CD4-positive, alpha-beta T cell treated with Interferon alpha-2 for 1 hour (primary cell): ENCODE measurements at regions not wholly inside any gene's neighbourhood (a gene's known extent, or its start where the extent isn't known, plus 50 kb on each side); places are given as distances from the start of the nearest gene placed in this dataset.

Source experiments
- DNase-seq, 2 donors: peaks; one replicate each; pipeline ENCODE4 v3.0.0-alpha.2; 2020 to 2022

- DNase-seq: no peak
These were observed 306.6 kb upstream of the SOX5 start for GRCh38 chr12:24255920-24256665.

DNA sequence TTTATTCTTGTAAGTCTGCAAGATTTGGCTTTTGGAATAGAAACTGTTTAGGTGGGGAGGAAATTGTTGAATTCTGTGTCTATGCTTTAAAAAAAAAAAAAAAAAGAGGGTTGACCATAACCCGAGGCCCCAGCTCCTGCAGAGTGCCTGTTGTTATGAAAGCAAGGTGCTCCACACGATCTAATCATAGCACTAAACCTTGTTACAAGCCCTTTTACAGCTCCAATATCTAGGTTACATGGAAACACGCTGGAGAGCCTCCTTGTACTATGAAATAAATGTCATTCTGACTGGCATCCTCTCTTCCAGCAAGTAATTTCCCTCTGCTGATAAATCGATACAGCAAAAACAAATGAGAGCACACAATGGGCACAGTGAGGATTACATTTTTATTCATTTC is 303.1 kb upstream of the SOX5 start:
- DNase-seq: no peak

- DNase-seq: no peak
These were observed 297.5 kb upstream of the SOX5 start for GRCh38 chr12:24246934-24247333.

DNA sequence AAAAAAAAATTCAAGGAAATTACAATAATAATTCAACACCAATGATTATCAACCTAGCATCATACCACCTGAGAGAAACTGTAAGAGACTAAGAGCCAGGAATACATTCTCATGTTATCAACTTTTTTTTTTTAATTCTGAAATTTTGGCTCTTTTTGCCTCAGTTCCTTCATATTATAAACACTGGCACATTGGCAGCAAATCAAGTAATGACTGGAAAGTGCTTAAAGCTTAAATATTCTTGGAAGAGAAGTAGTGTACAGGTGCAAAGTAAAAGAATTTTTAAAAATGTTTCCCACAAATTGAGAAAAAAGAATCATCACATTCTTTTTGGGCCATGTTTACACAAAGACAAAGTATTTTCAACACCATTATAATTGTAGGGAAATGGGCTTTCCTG is 296.9 kb upstream of the SOX5 start:
- no peak for DNase-seq

GRCh38 chr12:24244801-24245200 is 295.3 kb upstream of the SOX5 start:
- DNase-seq: no peak

GRCh38 chr12:24244231-24244630 is 294.8 kb upstream of the SOX5 start:
- no peak for DNase-seq

DNA sequence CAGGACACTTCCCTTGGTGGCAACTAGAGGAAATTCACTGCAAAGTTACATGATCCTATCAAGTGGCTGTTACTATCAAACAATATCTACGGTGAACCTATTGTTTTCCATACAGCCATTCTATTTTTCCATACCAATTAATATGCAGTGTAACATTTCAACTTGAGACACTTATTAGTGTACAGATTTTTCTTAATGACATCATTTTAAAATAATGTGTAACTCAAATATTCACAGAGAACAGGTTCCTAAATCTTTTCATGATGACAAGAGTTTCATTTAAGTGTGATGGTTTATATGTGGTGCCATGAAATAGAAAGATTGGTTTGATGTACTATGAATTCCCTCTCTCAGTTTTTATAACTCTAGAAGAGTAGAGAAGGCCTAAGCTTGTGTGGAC is 291.2 kb upstream of the SOX5 start:
- DNase-seq: no peak

DNA sequence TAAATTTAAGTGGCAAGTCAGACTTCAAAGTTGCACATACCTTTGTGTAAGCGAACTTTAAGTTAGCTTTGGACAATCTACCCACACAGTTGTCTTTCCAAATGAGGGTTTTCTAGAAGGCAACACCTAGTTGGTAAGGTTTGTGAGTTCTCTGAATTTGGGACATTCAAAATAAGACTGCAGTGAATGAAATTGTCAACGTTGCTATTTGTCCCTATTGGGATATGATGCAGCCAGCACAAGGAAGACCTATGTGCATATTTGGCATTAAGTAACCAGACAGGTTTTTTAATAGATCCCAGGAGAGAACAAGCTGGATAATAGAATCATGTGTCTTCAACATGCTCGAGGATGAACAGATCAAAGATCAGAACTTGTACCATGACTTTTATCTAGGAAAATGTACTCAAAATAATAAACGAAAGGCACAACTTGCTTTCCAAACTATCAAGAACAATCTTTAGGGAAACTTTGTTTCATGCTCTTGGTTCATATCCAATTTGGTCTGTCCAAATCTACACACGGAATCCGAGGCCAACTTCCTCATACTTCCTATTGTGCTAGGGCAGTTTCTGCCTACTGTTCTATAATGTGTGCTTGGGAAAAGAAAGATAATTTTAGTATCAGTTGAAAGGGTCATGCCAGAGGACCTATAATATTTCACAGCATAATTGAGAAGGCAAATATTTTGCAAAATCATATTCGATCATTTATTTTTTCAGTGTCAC is 284.2 kb upstream of the SOX5 start:
- DNase-seq: no peak

DNA sequence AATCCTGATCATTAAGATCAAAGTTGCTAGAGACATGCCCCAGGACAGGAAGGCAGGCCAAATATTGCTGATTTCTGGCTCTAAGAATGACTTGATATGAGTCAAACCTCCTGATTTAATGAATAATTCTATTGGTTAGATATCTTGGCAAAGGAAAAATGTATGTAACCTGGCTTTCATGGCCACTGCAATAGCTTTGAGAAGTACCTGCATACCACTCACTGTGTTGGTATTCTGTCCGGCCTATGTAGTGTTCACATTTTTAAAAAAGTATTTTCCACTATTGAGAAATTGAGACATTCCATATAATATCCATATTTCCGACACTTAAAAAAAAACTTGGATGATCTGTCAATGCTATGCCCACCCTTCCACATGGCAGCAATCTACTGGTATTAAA is 283.1 kb upstream of the SOX5 start:
- DNase-seq: no peak

GRCh38 chr12:24231298-24231697 is 281.8 kb upstream of the SOX5 start:
- DNase-seq: no peak

- DNase-seq: no peak
These were observed 280.7 kb upstream of the SOX5 start for GRCh38 chr12:24230061-24230701.

GRCh38 chr12:24229031-24229700 is 279.7 kb upstream of the SOX5 start:
- DNase-seq: no peak

- no peak for DNase-seq
These were observed 278.9 kb upstream of the SOX5 start for GRCh38 chr12:24228371-24228770.

GRCh38 chr12:24227551-24227950 is 278.1 kb upstream of the SOX5 start:
- DNase-seq: no peak

DNA sequence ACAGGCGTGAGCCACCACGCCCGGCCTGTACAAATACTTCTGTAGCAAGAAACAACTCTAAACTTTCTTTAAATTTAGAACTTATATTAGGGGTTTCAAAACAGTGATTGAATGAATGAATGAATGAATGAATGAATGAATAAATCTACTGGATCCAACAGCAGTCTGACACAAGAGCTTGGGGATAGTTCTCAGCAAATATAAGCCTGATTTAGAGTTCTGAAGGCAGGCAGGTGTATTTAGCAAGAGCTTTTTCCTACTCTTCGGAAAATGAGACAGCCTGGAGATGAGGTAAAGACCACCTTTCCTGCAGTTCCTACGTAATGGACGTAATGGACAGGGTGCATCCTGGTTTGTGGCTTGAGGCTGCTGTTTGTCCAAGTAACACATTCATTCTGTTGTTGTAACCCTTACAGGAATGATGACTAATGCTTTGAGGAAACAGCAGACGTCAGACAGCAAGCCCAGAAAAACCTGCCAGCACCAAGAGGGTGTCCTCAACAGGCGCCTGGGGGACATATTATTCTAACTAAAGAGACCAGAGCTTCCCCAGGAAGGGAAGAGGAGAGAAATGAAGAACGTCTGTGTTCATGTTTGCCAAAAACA is 277.4 kb upstream of the SOX5 start:
- DNase-seq: peak in 1 of 2 donors; percentile 1

- DNase-seq: no peak
These were observed 274.9 kb upstream of the SOX5 start for GRCh38 chr12:24224401-24224800.

DNA sequence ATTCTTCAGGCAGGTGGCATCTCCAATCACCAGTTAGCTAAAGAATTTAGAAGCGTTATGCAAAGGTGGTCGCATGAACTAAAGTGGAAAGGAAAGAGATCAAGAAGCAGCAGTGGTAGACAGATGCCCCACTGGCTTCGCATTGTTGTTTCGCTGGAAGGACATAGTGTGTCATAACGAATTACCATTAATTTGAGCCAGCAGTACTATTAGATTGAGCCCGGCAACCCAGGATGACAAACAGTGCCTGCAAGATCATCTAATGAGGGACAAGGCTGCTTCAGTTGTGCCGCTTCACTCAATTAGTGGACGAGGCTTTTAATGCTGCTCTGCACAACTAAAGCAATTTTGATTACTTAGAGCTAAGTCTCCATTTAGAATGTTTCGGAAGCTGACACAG is 274.5 kb upstream of the SOX5 start:
- no peak for DNase-seq

- no peak for DNase-seq
These were observed 273.5 kb upstream of the SOX5 start for GRCh38 chr12:24222968-24223367.

- no peak for DNase-seq
These were observed 263.0 kb upstream of the SOX5 start for GRCh38 chr12:24212496-24212895.

DNA sequence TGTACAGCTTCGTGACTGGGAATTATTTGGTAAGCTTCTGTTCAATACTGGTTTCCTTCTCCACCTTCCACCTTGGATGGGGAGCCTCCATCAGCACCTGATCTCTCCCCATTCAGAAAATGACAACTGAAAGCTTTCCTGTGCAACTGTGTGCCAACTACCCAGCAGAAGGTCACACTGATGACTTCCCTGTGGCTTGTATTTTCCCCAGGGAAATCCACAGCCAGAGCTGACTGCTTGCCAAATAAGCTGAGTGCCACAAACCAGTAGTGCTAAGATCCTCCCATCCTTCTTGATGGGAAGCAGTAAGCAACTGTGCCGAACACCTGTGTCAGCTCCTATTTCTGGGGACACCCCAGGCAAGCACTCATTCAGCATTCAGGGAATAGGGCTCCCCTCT is 257.2 kb upstream of the SOX5 start:
- DNase-seq: no peak

DNA sequence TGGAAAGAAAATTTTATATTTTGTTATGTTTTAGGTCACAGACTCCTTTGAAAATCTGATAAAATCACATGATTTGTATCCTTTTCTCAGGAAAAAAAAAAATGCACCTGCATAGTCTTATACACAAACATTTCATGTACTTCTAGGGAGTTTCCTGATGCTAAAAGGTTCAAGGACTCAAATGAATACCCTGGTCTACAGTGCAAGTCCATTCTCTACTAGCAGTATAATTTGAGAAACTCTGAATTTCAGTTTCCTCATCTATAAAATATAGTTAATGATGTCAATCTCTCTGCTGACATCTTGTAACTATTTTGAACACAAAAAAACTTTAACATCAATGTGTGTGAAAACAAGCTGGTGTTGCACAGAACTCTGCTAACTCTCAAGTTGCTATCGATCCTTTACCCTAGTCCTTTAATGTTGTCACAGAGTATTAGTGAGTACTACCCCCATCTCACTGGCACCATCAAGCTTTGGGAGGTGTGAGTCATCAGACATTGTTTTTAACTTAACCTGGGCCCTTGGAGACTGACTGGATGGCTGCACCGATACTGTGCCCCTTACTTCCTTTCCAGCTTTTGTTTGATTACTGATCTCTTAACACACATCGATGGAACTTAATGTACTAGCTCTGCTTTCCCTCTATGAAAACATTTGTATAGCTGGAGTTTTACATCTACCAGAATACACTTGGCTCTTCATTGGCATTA is 251.9 kb upstream of the SOX5 start:
- no peak for DNase-seq

DNA sequence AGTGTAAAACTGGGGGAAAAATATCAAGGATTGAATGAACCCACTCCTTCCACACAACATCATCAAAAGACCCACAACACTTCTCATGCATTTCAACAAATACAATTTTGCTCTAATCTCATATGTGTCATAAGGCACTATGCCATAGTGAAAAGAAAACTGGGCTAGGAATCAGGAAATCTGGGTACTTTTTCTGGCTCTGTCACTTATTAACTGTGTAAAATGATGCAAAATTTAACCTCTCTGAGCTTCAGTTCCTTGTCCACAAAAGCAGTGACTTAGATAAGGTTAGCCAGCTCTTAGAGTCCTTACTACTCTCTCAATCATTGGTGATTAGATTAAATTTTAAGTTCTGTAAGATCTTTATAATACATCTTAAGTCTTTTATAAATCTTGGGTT is 250.5 kb upstream of the SOX5 start:
- no peak for DNase-seq
